ENCODE measurements at regions not wholly inside any gene's neighbourhood (a gene's known extent, or its start where the extent isn't known, plus 50 kb on each side); places are given as distances from the start of the nearest gene placed in this dataset.

GRCh38 chr10:131730771-131731497 is 169.9 kb upstream of the PPP2R2D start:
- no peak for DNase-seq (ENCODE audit: insufficient read length, low spot score)

GRCh38 chr10:131731780-131732630 is 168.8 kb upstream of the PPP2R2D start:
- DNase-seq (ENCODE audit: insufficient read length, low spot score) (no peak), FAIRE-seq (no peak)
- no peak for TF ChIP-seq POLR2A (IDR thresholded peaks at IDR 0.05; ENCODE audit: low read depth, low read length)

More at GRCh38 chr10:131730771-131731497, 169.9 kb upstream of the PPP2R2D start:
- no peak for TF ChIP-seq POLR2A (IDR thresholded peaks at IDR 0.05; ENCODE audit: low read depth, low read length)
- no peak for FAIRE-seq

- peak; percentile 16 for DNase-seq (ENCODE audit: insufficient read length, low spot score)
Measured at GRCh38 chr10:131732631-131733127, 168.1 kb upstream of the PPP2R2D start.

DNA sequence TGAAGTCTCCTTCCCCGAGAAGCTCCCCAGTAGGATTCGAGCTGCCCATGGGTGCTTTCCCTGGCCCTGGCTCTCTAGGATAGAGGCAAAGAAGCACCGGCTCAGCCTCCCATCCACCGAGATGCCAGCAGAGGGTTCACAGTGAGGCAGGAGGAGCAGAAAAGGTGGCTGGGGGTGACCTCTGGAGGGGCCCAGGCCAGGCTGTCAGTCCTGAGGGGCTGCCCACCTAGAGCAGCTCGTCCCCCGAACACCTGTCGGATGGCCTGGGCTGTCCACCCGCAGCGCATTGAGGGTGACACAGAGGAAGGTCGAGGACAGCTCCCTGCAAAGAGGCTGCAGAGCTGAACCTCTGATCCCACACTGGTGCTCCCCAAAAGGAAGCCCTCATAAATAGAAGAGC is 167.2 kb upstream of the PPP2R2D start:
- no peak for FAIRE-seq

More at GRCh38 chr10:131732631-131733127, 168.1 kb upstream of the PPP2R2D start:
- no peak for FAIRE-seq
- no peak for TF ChIP-seq POLR2A (IDR thresholded peaks at IDR 0.05; ENCODE audit: low read depth, low read length)

DNA sequence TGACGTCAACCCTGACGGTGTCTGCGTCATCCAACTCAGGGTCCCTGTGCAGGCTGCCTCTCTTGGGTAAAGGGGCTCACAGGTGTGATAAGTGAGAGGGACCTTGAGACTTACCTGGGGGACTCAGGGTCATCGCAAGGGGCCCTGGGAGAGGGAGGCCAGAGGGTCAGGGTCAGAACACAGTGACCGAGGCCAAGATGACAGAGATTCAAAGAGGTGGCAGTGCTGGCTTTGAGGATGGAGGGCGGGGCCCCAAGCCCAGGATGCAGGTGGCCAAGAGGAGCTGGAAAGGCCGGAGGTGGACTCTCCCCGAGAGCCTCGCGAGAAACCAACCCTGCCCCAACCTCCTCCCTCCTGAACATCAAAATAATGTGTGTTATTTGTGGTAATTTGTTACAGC is 165.2 kb upstream of the PPP2R2D start:
- no peak for DNase-seq (ENCODE audit: insufficient read length, low spot score)
- FAIRE-seq = no peak
- TF ChIP-seq POLR2A (IDR thresholded peaks at IDR 0.05; ENCODE audit: low read depth, low read length) = no peak

More for the DNA sequence above, 167.2 kb upstream of the PPP2R2D start:
- DNase-seq (ENCODE audit: insufficient read length, low spot score) = no peak
- TF ChIP-seq POLR2A (IDR thresholded peaks at IDR 0.05; ENCODE audit: low read depth, low read length) = no peak

- no peak for FAIRE-seq
- no peak for TF ChIP-seq POLR2A (IDR thresholded peaks at IDR 0.05; ENCODE audit: low read depth, low read length)
Measured at GRCh38 chr10:131736321-131736980, 164.4 kb upstream of the PPP2R2D start.

GRCh38 chr10:131737543-131738395 is 163.0 kb upstream of the PPP2R2D start:
- no peak for TF ChIP-seq POLR2A (IDR thresholded peaks at IDR 0.05; ENCODE audit: low read depth, low read length)
- no peak for DNase-seq (ENCODE audit: insufficient read length, low spot score)
- no peak for FAIRE-seq

More at GRCh38 chr10:131736321-131736980, 164.4 kb upstream of the PPP2R2D start:
- no peak for DNase-seq (ENCODE audit: insufficient read length, low spot score)

DNA sequence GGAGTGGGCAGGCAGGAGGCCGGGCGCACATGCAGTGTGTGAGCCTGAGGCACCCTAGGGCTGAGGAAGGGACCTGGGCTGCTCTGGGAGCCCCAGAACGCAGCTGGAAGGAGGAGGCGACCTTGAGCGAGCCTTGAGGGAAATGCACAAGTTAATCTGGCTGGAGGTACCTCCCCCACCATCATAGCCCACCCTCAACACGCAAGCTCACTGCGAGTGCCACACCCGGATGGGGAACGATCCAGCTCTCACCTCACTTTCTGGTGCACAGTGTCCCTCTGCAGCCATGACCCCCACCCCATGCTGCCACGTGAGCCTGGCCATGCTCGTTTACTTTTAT is 162.4 kb upstream of the PPP2R2D start:
- DNase-seq (ENCODE audit: insufficient read length, low spot score) (no peak), FAIRE-seq (no peak)
- no peak for TF ChIP-seq POLR2A (IDR thresholded peaks at IDR 0.05; ENCODE audit: low read depth, low read length)

- no peak for TF ChIP-seq POLR2A (IDR thresholded peaks at IDR 0.05; ENCODE audit: low read depth, low read length)
- FAIRE-seq (no peak), DNase-seq (ENCODE audit: insufficient read length, low spot score) (no peak)
Measured at GRCh38 chr10:131739206-131739605, 161.6 kb upstream of the PPP2R2D start.

- FAIRE-seq = no peak
- DNase-seq (ENCODE audit: insufficient read length, low spot score) = no peak
- TF ChIP-seq POLR2A (IDR thresholded peaks at IDR 0.05; ENCODE audit: low read depth, low read length) = no peak
Measured at GRCh38 chr10:131742500-131742951, 158.3 kb upstream of the PPP2R2D start.

- DNase-seq (ENCODE audit: insufficient read length, low spot score) = no peak
- FAIRE-seq = no peak
- no peak for TF ChIP-seq POLR2A (IDR thresholded peaks at IDR 0.05; ENCODE audit: low read depth, low read length)
Measured at GRCh38 chr10:131743190-131744151, 157.3 kb upstream of the PPP2R2D start.

DNA sequence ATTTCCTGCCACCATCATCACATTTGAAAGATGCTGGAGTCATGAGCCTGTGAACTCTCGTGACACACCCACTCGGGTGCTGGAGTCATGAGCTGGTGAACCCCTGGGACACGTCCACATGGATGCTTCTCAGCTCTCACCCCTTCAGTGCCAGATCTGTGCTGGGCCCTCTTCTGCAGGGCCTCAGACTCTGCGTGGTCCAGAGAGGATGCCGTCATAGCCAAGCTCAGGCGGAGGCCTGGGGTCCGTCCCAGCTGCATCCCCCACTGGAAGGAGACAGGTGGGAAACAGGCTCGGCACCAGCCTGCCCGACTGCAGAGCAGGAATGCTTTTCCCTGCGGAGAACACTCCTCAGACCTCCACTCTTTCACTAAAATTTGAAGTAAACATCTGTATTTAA is 156.5 kb upstream of the PPP2R2D start:
- FAIRE-seq = no peak
- no peak for DNase-seq (ENCODE audit: insufficient read length, low spot score)
- no peak for TF ChIP-seq POLR2A (IDR thresholded peaks at IDR 0.05; ENCODE audit: low read depth, low read length)
